Endodermal cell (in vitro differentiated cells): ENCODE measurements at regions not wholly inside any gene's neighbourhood (a gene's known extent, or its start where the extent isn't known, plus 50 kb on each side); places are given as distances from the start of the nearest gene placed in this dataset.

Experiments used
- DNase-seq: peaks from one replicate; pipeline ENCODE4 v3.0.0-alpha.2; 2017
- H3K27ac ChIP-seq: 2 replicates; pipeline ENCODE4 v1.5.1; 2013; ENCODE audit warnings: mild to moderate bottlenecking, low read depth, low read length, moderate library complexity
- H3K27me3 ChIP-seq: 2 replicates; pipeline ENCODE4 v1.6.1; 2013; ENCODE audit warnings: mild to moderate bottlenecking, low read length, moderate library complexity; ENCODE audit not compliant: insufficient read depth, control insufficient read depth, poor library complexity, severe bottlenecking
- H3K36me3 ChIP-seq: 2 replicates; pipeline ENCODE4 v1.7.0; 2013; ENCODE audit warnings: mild to moderate bottlenecking, low read length, moderate library complexity; ENCODE audit not compliant: control insufficient read depth, insufficient read depth
- H3K4me1 ChIP-seq: one replicate; pipeline ENCODE4 v1.7.0; 2013; ENCODE audit warnings: low read length; ENCODE audit not compliant: control insufficient read depth, insufficient read depth
- H3K4me3 ChIP-seq: 2 replicates; pipeline ENCODE4 v1.5.1; 2013; ENCODE audit warnings: mild to moderate bottlenecking, low read length, moderate library complexity
- H3K9ac ChIP-seq: 2 replicates; pipeline ENCODE4 v1.6.1; 2013; ENCODE audit warnings: mild to moderate bottlenecking, low read length, moderate library complexity; ENCODE audit not compliant: poor library complexity, severe bottlenecking; ENCODE audit errors: extremely low read depth
- H3K9me3 ChIP-seq: 2 replicates; pipeline ENCODE4 v1.6.1; 2013; ENCODE audit warnings: mild to moderate bottlenecking, low read length, moderate library complexity; ENCODE audit not compliant: control insufficient read depth
- H3K27ac Mint-ChIP-seq: 2 replicates; pipeline ENCODE4 v1.8.0; 2020; ENCODE audit warnings: mixed read lengths
- H3K27me3 Mint-ChIP-seq: 2 replicates; pipeline ENCODE4 v1.8.0; 2021; ENCODE audit warnings: mild to moderate bottlenecking, mixed read lengths; ENCODE audit not compliant: insufficient read depth
- H3K36me3 Mint-ChIP-seq: 2 replicates; pipeline ENCODE4 v1.8.0; 2020; ENCODE audit warnings: low read depth, mixed read lengths
- H3K4me1 Mint-ChIP-seq: 2 replicates; pipeline ENCODE4 v1.8.0; 2020; ENCODE audit warnings: mixed read lengths
- H3K4me3 Mint-ChIP-seq: 2 replicates; pipeline ENCODE4 v1.8.0; 2020; ENCODE audit warnings: mild to moderate bottlenecking, moderate library complexity, mixed read lengths
- H3K9me3 Mint-ChIP-seq: 2 replicates; pipeline ENCODE4 v1.8.0; 2020; ENCODE audit warnings: mild to moderate bottlenecking, mixed read lengths
- CTCF ChIP-seq: fragments of 200-600 bp; sonication (generic); conservative IDR thresholded peaks from 2 replicates; pipeline ENCODE4 v1.5.0; 2021; ENCODE audit warnings: antibody characterized with exemption, mild to moderate bottlenecking
- WGBS, 2 experiments: methylation state at CpG; one replicate each; pipeline versions ENCODE4 v1.1.5 to v1.1.7; 2013; ENCODE audit warnings: missing lambda C conversion rate in 2 of 2, mixed read lengths in 1 of 2; ENCODE audit not compliant: insufficient coverage in 1 of 2, insufficient read length in 1 of 2; 5-methylcytosine and 5-hydroxymethylcytosine counted together

DNA sequence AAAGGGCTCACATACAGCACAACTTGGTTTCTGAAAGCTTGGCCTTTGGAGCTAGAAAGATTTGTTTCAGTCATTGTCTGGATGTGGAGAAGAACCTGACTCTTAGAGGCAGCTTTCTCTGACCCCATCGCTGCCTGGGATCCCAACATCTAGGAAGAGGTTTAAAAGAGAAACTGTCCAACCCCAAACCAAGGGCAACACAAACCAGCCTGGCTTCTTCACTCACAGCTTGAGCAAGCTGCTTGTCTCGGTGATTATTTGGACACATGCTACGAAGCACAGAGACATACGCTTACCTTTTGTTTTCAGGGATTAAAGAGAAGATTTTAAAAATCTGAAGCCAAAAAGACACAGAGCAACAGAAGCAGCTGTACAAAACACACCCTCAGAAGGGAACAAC is 109.8 kb downstream of the ETS2 start:
- Histone ChIP-seq H3K27me3 (no peaks in the 10 kb centered on the region), H3K9me3 (no peaks in the 10 kb centered on the region), H3K36me3 (no peaks in the 10 kb centered on the region), H3K27ac (no peak overlapping the region), H3K9ac (no peak overlapping the region), H3K4me3 (peak overlapping the region; percentile 4), H3K4me1 (peaks cover 23% of the 10 kb centered on the region)
- WGBS, 2 experiments: 77 to 90% methylated on average over 4 of the region's 4 CpGs
- H3K4me1 Mint-ChIP-seq: peaks cover 50% of the 10 kb centered on the region
- DNase-seq: peak; percentile 38
- no peak overlapping the region for H3K4me3 Mint-ChIP-seq
- no peaks in the 10 kb centered on the region for H3K36me3 Mint-ChIP-seq
- peak overlapping the region; percentile 46 for H3K27ac Mint-ChIP-seq
- peaks cover 20% of the 10 kb centered on the region for H3K27me3 Mint-ChIP-seq
- TF ChIP-seq CTCF: no peak
- no peaks in the 10 kb centered on the region for H3K9me3 Mint-ChIP-seq

DNA sequence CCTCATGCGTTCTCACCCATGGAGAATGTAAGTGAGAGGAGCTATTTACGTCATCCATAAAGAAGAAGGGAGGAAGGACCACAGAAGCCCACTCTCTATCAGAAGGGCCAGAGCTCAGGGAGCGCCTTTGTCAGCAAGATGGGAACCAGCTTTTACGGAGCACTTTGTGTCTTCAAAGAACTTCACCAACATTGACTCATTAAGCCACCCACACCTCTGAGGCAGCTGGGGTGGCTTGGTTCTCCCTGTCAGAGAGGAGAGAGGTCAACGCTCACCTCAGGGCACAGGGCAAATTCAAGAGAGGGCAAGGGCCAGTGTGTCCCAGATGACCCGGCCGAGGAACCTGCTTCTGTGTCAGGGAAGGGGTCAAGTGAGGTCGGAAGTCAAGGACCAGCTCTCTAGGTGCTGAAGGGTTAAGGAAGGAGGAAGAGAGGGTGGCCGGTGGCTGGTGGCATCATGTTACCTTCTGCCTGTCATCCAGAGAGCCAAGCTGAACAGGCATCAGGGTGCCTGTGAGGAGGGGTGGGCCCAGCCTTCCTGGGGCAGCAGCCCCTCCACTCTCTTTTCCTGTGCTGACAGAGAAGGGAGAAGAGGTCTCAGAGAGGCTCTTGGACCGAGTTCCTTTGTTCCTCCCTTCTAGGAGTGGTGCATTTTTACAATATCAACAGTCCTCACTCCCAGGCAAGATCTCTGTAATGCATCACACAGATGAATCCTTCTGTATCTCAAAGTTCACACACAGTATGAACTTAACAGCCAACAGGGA is 109.0 kb downstream of the ETS2 start:
- 79 to 81% methylated on average over 5 to 10 of the region's 10 CpGs for WGBS, 2 experiments
- peak; percentile 76 for DNase-seq
- H3K4me1 ChIP-seq: peaks cover 31% of the 10 kb centered on the region
- Mint-ChIP-seq H3K27ac (no peak overlapping the region), H3K4me3 (no peak overlapping the region), H3K4me1 (peaks cover 55% of the 10 kb centered on the region), H3K27me3 (peaks cover 20% of the 10 kb centered on the region), H3K9me3 (no peaks in the 10 kb centered on the region), H3K36me3 (no peaks in the 10 kb centered on the region)
- no peaks in the 10 kb centered on the region for H3K9me3 ChIP-seq
- TF ChIP-seq CTCF: no peak
- no peak overlapping the region for H3K4me3 ChIP-seq
- H3K27ac ChIP-seq: no peak overlapping the region
- no peaks in the 10 kb centered on the region for H3K27me3 ChIP-seq
- no peak overlapping the region for H3K9ac ChIP-seq
- H3K36me3 ChIP-seq: no peaks in the 10 kb centered on the region

DNA sequence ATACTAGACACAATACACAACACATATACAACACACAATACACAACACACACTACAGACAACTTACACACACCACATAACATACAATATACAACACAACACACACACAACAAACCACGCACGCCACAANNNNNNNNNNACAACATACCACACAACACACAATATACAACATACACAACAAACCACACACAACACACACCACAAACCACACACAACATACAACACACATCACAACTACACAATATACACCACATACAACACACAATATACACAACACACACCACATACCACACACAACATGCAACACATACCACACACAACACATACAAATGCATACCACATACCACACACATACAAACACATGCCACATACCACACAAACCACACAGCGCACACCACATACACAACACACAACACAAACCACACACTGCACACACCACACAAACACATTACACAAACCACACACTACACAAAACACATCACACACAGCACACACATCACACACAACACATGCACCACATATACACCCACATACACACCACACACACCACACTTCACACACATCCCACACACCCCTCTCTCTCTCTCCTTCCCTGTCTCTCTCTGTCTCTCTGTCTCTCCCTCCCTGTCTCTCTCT is 108.3 kb downstream of the ETS2 start:
- no peak for DNase-seq
- Mint-ChIP-seq H3K27ac (no peak overlapping the region), H3K9me3 (no peaks in the 10 kb centered on the region), H3K27me3 (peaks cover 20% of the 10 kb centered on the region), H3K4me3 (no peak overlapping the region), H3K4me1 (peaks cover 53% of the 10 kb centered on the region), H3K36me3 (no peaks in the 10 kb centered on the region)
- H3K36me3 ChIP-seq: no peaks in the 10 kb centered on the region
- H3K27ac ChIP-seq: no peak overlapping the region
- no peak for TF ChIP-seq CTCF
- H3K27me3 ChIP-seq: no peaks in the 10 kb centered on the region
- no peaks in the 10 kb centered on the region for H3K9me3 ChIP-seq
- H3K4me3 ChIP-seq: no peak overlapping the region
- H3K9ac ChIP-seq: no peak overlapping the region
- WGBS, 2 experiments: 48% methylated on average over 3 of the region's 3 CpGs; no CpG with 5 or more reads in 1 of the 2 experiments
- H3K4me1 ChIP-seq: peaks cover 26% of the 10 kb centered on the region
